DND-41 (cell line): ENCODE measurements at regions not wholly inside any gene's neighbourhood (a gene's known extent, or its start where the extent isn't known, plus 50 kb on each side); places are given as distances from the start of the nearest gene placed in this dataset.

ENCODE experiments used
- ATAC-seq: fragments of 200-7000 bp; cut with Tn5 transposase; 3 replicates; pipeline ENCODE4 v1.9.1; 2021; ENCODE audit warnings: low read depth; ENCODE audit not compliant: insufficient read depth
- DNase-seq: peaks from one replicate; pipeline ENCODE4 v3.0.0-alpha.2; 2020
- H2AFZ ChIP-seq: 2 replicates; pipeline ENCODE4 v1.6.0; 2012; ENCODE audit warnings: low read depth, low read length
- H3K27ac ChIP-seq: 2 replicates; pipeline ENCODE4 v1.5.1; 2012; ENCODE audit warnings: low read length, inconsistent platforms
- H3K27me3 ChIP-seq: fragments of 200-600 bp; sonication (generic); 2 replicates; pipeline ENCODE4 v1.6.0; 2012; ENCODE audit warnings: low read length, mild to moderate bottlenecking, inconsistent platforms; ENCODE audit not compliant: insufficient read depth, poor library complexity
- H3K36me3 ChIP-seq: 2 replicates; pipeline ENCODE4 v1.5.1; 2012; ENCODE audit warnings: low read length, inconsistent platforms; ENCODE audit not compliant: insufficient read depth
- H3K4me1 ChIP-seq: 2 replicates; pipeline ENCODE4 v1.5.1; 2012; ENCODE audit warnings: mild to moderate bottlenecking, low read length; ENCODE audit not compliant: insufficient read depth
- H3K4me2 ChIP-seq: 2 replicates; pipeline ENCODE4 v1.6.0; 2012; ENCODE audit warnings: mild to moderate bottlenecking, moderate library complexity, low read length, inconsistent platforms; ENCODE audit not compliant: insufficient read depth
- H3K4me3 ChIP-seq, 2 experiments: fragments of 200-600 bp in 1 of 2; shearing (Covaris generic) in 1 of 2; 2 replicates each; pipeline ENCODE4 v1.5.1; 2012 to 2016; ENCODE audit warnings: inconsistent platforms in 2 of 2, low read length in 2 of 2, mild to moderate bottlenecking in 2 of 2, low read depth in 1 of 2, moderate library complexity in 1 of 2
- H3K79me2 ChIP-seq: 2 replicates; pipeline ENCODE4 v1.6.0; 2012; ENCODE audit warnings: low read length, inconsistent platforms; ENCODE audit not compliant: insufficient read depth
- H3K9ac ChIP-seq: 2 replicates; pipeline ENCODE4 v1.6.0; 2012; ENCODE audit warnings: low read depth, mild to moderate bottlenecking, inconsistent platforms, low read length, moderate library complexity
- H3K9me3 ChIP-seq: 2 replicates; pipeline ENCODE4 v1.5.1; 2012; ENCODE audit warnings: low read length, moderate library complexity, mild to moderate bottlenecking, inconsistent platforms; ENCODE audit not compliant: insufficient read depth, severe bottlenecking
- H4K20me1 ChIP-seq: 2 replicates; pipeline ENCODE4 v1.6.0; 2012; ENCODE audit warnings: low read length; ENCODE audit not compliant: insufficient read depth
- EZH2 ChIP-seq: IDR thresholded peaks from 3 replicates; pipeline ENCODE4 v1.6.1; 2012; ENCODE audit warnings: borderline replicate concordance, low read depth, mild to moderate bottlenecking, moderate library complexity, low read length, inconsistent platforms; ENCODE audit not compliant: severe bottlenecking
- TF ChIP-seq, protein P1 (sequence below): IDR thresholded peaks from 2 replicates; pipeline ENCODE4 v1.5.1; 2012; ENCODE audit warnings: borderline replicate concordance, low read length, moderate library complexity, mild to moderate bottlenecking; ENCODE audit not compliant: poor library complexity, severe bottlenecking; ENCODE audit errors: extremely low read depth

DNA sequence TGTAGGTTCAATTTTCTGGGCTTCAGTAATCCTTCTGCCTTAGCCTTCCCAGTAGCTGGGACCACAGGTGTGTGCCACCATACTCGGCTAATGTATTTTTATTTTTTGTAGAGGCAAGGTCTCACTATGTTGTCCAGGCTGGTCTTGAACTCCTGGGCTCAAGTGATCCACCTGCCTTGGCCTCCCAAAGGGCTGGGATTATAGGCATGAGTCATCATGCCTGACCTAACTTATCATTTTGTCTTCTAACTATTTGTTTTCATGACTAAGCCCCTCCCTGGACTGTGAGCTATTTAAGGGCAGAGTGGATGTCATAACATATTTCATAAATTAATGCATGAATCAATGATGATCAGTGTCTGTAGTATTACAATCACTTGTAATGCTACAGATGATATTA, 56.1 kb upstream of the PIAS1 start:
- DNase-seq, result no peak
- Histone ChIP-seq H3K9me3 (no peaks in the 10 kb centered on the region), H3K79me2 (no peaks in the 10 kb centered on the region), H3K27ac (no peak overlapping the region), H4K20me1 (no peaks in the 10 kb centered on the region), H2AFZ (no peak overlapping the region), H3K9ac (no peak overlapping the region), H3K4me2 (no peak overlapping the region), H3K4me1 (no peaks in the 10 kb centered on the region), H3K36me3 (no peaks in the 10 kb centered on the region), H3K4me3 (no peak overlapping the region), H3K27me3 (no peaks in the 10 kb centered on the region)
- ATAC-seq, result no peak
- TF ChIP-seq EZH2, result no peak
- TF ChIP-seq, protein P1, sequence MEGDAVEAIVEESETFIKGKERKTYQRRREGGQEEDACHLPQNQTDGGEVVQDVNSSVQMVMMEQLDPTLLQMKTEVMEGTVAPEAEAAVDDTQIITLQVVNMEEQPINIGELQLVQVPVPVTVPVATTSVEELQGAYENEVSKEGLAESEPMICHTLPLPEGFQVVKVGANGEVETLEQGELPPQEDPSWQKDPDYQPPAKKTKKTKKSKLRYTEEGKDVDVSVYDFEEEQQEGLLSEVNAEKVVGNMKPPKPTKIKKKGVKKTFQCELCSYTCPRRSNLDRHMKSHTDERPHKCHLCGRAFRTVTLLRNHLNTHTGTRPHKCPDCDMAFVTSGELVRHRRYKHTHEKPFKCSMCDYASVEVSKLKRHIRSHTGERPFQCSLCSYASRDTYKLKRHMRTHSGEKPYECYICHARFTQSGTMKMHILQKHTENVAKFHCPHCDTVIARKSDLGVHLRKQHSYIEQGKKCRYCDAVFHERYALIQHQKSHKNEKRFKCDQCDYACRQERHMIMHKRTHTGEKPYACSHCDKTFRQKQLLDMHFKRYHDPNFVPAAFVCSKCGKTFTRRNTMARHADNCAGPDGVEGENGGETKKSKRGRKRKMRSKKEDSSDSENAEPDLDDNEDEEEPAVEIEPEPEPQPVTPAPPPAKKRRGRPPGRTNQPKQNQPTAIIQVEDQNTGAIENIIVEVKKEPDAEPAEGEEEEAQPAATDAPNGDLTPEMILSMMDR, result no peak

DNA sequence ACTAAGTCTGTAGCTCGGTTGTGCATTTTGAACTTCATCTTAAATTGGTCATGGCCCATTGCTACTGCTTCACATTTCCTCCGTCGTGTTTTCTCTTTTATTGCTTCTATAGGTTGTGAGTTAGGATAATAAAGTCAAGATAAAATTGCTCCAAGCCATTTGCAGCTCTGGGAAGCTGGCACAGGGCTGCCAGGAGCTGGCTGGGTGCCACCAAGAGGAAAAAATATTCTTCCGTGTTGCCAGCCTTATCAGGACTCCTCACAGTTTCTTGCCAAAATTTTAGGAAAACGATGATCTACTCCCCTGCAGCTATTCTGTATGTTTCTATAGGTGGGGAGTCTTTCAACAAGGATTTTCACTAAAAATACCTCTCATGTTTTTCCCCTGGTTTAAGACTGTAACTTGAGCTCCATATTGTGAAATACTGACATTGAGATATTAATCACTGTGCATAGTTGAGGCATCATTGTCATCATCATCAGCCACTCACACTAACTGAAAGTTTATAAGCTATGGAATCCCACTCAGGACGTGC, 55.4 kb upstream of the PIAS1 start:
- no peak overlapping the region for H3K9ac ChIP-seq
- no peak overlapping the region for H3K27ac ChIP-seq
- DNase-seq, result no peak
- no peaks in the 10 kb centered on the region for H3K4me1 ChIP-seq
- H3K36me3 ChIP-seq, result no peaks in the 10 kb centered on the region
- H4K20me1 ChIP-seq, result no peaks in the 10 kb centered on the region
- TF ChIP-seq EZH2, result no peak
- no peaks in the 10 kb centered on the region for H3K27me3 ChIP-seq
- no peaks in the 10 kb centered on the region for H3K79me2 ChIP-seq
- no peak for ATAC-seq
- H2AFZ ChIP-seq, result no peak overlapping the region
- no peaks in the 10 kb centered on the region for H3K9me3 ChIP-seq
- no peak overlapping the region for H3K4me3 ChIP-seq
- no peak overlapping the region for H3K4me2 ChIP-seq

DNA sequence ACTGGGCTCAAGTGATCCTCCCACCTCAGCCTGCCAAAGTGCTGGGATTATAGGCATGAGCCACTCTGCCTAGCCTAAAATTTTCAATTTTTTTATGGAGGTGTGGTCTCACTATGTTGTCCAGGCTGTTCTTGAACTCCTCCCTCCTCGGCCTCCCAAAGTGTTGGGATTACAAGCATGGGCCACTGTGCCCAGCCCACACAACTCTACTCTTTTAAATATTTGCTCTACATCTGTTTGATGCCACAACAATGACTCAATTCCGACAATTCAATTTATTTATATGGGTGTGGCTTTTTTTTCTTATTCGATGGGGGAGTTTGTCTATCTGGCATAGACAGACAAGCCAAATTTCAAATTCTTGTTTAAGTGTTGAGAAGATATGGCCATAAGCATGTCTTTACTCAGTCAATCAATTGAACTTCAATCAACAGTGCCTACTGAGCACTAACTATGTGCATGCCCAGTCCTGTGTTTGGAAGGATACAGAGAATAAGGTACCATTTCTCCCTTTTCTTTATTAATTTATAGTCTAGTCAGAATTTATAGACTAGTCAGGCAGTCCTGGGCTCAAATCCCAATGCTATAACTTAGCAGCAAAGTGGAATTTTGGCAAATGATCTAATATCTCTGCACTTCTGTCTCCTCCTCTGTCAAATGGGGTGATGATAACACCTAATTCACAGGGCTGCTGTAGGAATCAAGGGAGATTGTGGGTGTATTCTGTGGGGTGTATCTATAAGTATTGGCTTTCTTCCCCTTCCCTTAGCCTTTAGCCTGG, 54.6 kb upstream of the PIAS1 start:
- Histone ChIP-seq H3K9me3 (no peaks in the 10 kb centered on the region), H3K4me3 (no peak overlapping the region), H3K9ac (no peak overlapping the region), H3K36me3 (no peaks in the 10 kb centered on the region), H3K27ac (no peak overlapping the region), H3K4me2 (no peak overlapping the region), H3K4me1 (no peaks in the 10 kb centered on the region), H3K27me3 (no peaks in the 10 kb centered on the region), H2AFZ (no peak overlapping the region), H3K79me2 (no peaks in the 10 kb centered on the region), H4K20me1 (no peaks in the 10 kb centered on the region)
- DNase-seq (no peak), ATAC-seq (no peak)
- TF ChIP-seq, protein P1, result no peak
- TF ChIP-seq EZH2, result no peak

DNA sequence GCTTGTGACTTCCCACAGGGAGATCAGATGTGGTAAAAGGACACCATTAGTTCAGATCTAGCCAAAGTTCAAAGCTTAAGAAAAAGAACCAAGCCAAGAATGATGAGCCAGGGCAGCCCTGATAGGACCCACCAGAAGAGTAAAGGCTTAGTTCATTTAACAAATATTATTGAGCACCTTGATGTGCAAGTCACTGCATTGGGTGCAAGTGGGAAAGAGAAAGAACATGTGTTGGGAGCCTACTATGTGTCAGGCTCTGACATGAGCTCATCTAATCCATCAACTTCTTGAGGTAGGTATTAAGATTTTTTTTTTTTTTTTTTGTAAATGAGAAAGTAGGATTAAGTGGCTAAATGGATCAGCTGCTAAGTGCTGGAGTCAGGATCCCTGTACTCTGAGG, 53.4 kb upstream of the PIAS1 start:
- H3K36me3 ChIP-seq, result no peaks in the 10 kb centered on the region
- no peaks in the 10 kb centered on the region for H3K79me2 ChIP-seq
- H3K9me3 ChIP-seq, result no peaks in the 10 kb centered on the region
- no peak for DNase-seq
- H3K9ac ChIP-seq, result no peak overlapping the region
- no peaks in the 10 kb centered on the region for H3K27me3 ChIP-seq
- TF ChIP-seq, protein P1, result no peak
- H3K4me1 ChIP-seq, result no peaks in the 10 kb centered on the region
- no peak overlapping the region for H3K4me3 ChIP-seq
- H3K27ac ChIP-seq, result no peak overlapping the region
- no peak overlapping the region for H3K4me2 ChIP-seq
- ATAC-seq, result no peak
- H4K20me1 ChIP-seq, result no peaks in the 10 kb centered on the region
- H2AFZ ChIP-seq, result no peak overlapping the region
